ENCODE measurements at regions not wholly inside any gene's neighbourhood (a gene's known extent, or its start where the extent isn't known, plus 50 kb on each side); places are given as distances from the start of the nearest gene placed in this dataset.

GRCh38 chr2:66850376-66850775 lies 415.5 kb downstream of the MEIS1 start:
- no peak for TF ChIP-seq MYC (IDR thresholded peaks at IDR 0.05; ENCODE audit: insufficient read depth, insufficient read length, insufficient replicate concordance, low read length, severe bottlenecking)
- TF ChIP-seq EZH2 (IDR thresholded peaks at IDR 0.05; ENCODE audit: borderline replicate concordance, control insufficient read depth, low read depth, low read length) = no peak
- TF ChIP-seq CBX5 (IDR thresholded peaks at IDR 0.05; ENCODE audit: low read depth) = no peak
- no peak for TF ChIP-seq BRCA1 (IDR thresholded peaks at IDR 0.05; ENCODE audit: low read depth, low read length)
- no peak for TF ChIP-seq ATF2 (IDR thresholded peaks at IDR 0.05; ENCODE audit: low read length)
- TF ChIP-seq CTCF (IDR thresholded peaks at IDR 0.05 in 2 of 3, conservative IDR thresholded peaks at IDR 0.05 in 1 of 3; ENCODE audit: control insufficient read depth in 2 of 3, extremely low read depth in 1 of 3, insufficient read depth in 1 of 3, low read depth in 3 of 3, low read length in 3 of 3) = no peak
- TF ChIP-seq CBFB (IDR thresholded peaks at IDR 0.05; ENCODE audit: low read depth) = no peak
- no peak for TF ChIP-seq ESRRA (IDR thresholded peaks at IDR 0.05; ENCODE audit: low read length)
- no peak for TF ChIP-seq TAF1 (IDR thresholded peaks at IDR 0.05; ENCODE audit: borderline replicate concordance, low read depth, low read length)
- TF ChIP-seq EP300 (IDR thresholded peaks at IDR 0.05; ENCODE audit: borderline replicate concordance in 1 of 2, control insufficient read depth in 1 of 2, low read depth in 2 of 2, low read length in 2 of 2) = no peak
- TF ChIP-seq POLR2AphosphoS5 (IDR thresholded peaks at IDR 0.05; ENCODE audit: low read length) = no peak
- TF ChIP-seq JUNB (IDR thresholded peaks at IDR 0.05) = no peak
- TF ChIP-seq YY1 (IDR thresholded peaks at IDR 0.05; ENCODE audit: low read depth, low read length) = no peak
- no peak for TF ChIP-seq RAD21 (IDR thresholded peaks at IDR 0.05; ENCODE audit: insufficient read depth, low read depth, low read length)

All from GM12878 (cell line).